HEK293 (cell line): ENCODE measurements at regions not wholly inside any gene's neighbourhood (a gene's known extent, or its start where the extent isn't known, plus 50 kb on each side); places are given as distances from the start of the nearest gene placed in this dataset.

ENCODE experiments used
- CTCF ChIA-PET: fragments of 350-600 bp; formaldehyde crosslinking; extraction: SDS; loops from one replicate; lab custom pipeline; 2021; ENCODE audit warnings: antibody characterized with exemption; lab: Yijun Ruan, JAX
- POLR2A ChIA-PET: fragments of 300-600 bp; formaldehyde crosslinking; extraction: SDS; loops from one replicate; lab custom pipeline; 2020; ENCODE audit warnings: antibody characterized with exemption, inconsistent platforms; lab: Yijun Ruan, JAX
- H3K27ac ChIP-seq: fragments of 200-500 bp; sonication (Bioruptor generic); 2 replicates; pipeline ENCODE4 v1.5.1; 2014; ENCODE audit warnings: low read depth, low read length, control low read depth, inconsistent platforms; ENCODE audit errors: extremely low read depth
- H3K36me3 ChIP-seq, 2 experiments: fragments of 200-500 bp in 1 of 2; sonication (Bioruptor generic) in 1 of 2; 1 replicate in 1 of 2; 2 replicates in 1 of 2; pipeline ENCODE4 v1.5.1; 2014 to 2017; ENCODE audit warnings: inconsistent platforms in 2 of 2, low read length in 2 of 2; ENCODE audit not compliant: control insufficient read depth in 2 of 2, insufficient read depth in 1 of 2
- H3K4me1 ChIP-seq: fragments of 200-500 bp; sonication (Bioruptor generic); 2 replicates; pipeline ENCODE4 v1.5.1; 2014; ENCODE audit warnings: mild to moderate bottlenecking, low read length, inconsistent platforms; ENCODE audit not compliant: control insufficient read depth, insufficient read depth
- H3K4me3 ChIP-seq: 2 replicates; pipeline ENCODE4 v1.5.1; 2011; ENCODE audit warnings: low read depth, mild to moderate bottlenecking, control low read depth, low read length, moderate library complexity
- H3K9me3 ChIP-seq: fragments of 200-500 bp; sonication (Bioruptor generic); 2 replicates; pipeline ENCODE4 v1.5.1; 2014; ENCODE audit warnings: low read depth, low read length, inconsistent platforms; ENCODE audit not compliant: control insufficient read depth, insufficient read depth
- CTCF ChIP-seq: fragments of 450-650 bp; formaldehyde crosslinking; IDR thresholded peaks from 2 replicates; pipeline ENCODE4 v1.5.1; 2016; ENCODE audit warnings: missing biosample characterization, missing genetic modification characterization
- GLI4 ChIP-seq: fragments of 450-650 bp; formaldehyde crosslinking; IDR thresholded peaks from 2 replicates; pipeline ENCODE4 v1.5.1; 2016; ENCODE audit warnings: missing biosample characterization, missing genetic modification characterization
- HOXD13 ChIP-seq: sonication (generic); formaldehyde crosslinking; IDR thresholded peaks from 2 replicates; pipeline ENCODE4 v1.8.0; 2022; ENCODE audit warnings: missing genetic modification reagents, borderline replicate concordance
- OVOL3 ChIP-seq: fragments of 450-650 bp; formaldehyde crosslinking; IDR thresholded peaks from 2 replicates; pipeline ENCODE4 v1.5.1; 2016; ENCODE audit warnings: missing biosample characterization, missing genetic modification characterization
- SP7 ChIP-seq: fragments of 450-650 bp; formaldehyde crosslinking; IDR thresholded peaks from 2 replicates; pipeline ENCODE4 v1.5.1; 2016; ENCODE audit warnings: missing biosample characterization, missing genetic modification characterization
- WT1 ChIP-seq: fragments of 450-650 bp; formaldehyde crosslinking; IDR thresholded peaks from 2 replicates; pipeline ENCODE4 v1.5.1; 2016; ENCODE audit warnings: missing biosample characterization, missing genetic modification characterization
- YY1 ChIP-seq: fragments of 450-650 bp; formaldehyde crosslinking; IDR thresholded peaks from 2 replicates; pipeline ENCODE4 v1.5.1; 2018; ENCODE audit warnings: missing biosample characterization, missing genetic modification characterization
- ZBTB11 ChIP-seq: fragments of 450-650 bp; formaldehyde crosslinking; conservative IDR thresholded peaks from 2 replicates; pipeline ENCODE4 v1.5.1; 2016; ENCODE audit warnings: low read depth, missing biosample characterization, missing genetic modification characterization
- ZNF138 ChIP-seq: fragments of 450-650 bp; formaldehyde crosslinking; IDR thresholded peaks from 2 replicates; pipeline ENCODE4 v1.5.1; 2016; ENCODE audit warnings: missing biosample characterization, missing genetic modification characterization, borderline replicate concordance
- ZNF175 ChIP-seq: fragments of 450-650 bp; formaldehyde crosslinking; IDR thresholded peaks from 2 replicates; pipeline ENCODE4 v1.5.1; 2016; ENCODE audit warnings: missing biosample characterization, missing genetic modification characterization
- ZNF2 ChIP-seq: fragments of 450-650 bp; formaldehyde crosslinking; IDR thresholded peaks from 2 replicates; pipeline ENCODE4 v1.5.1; 2016; ENCODE audit warnings: missing biosample characterization, missing genetic modification characterization
- ZNF274 ChIP-seq, 2 experiments: fragments of 200-500 bp in 1 of 2; fragments of 450-650 bp in 1 of 2; sonication (Bioruptor generic) in 1 of 2; formaldehyde crosslinking in 1 of 2; IDR thresholded peaks; 2 replicates each; pipeline versions ENCODE4 v1.5.1 to v1.6.1; 2014 to 2016; ENCODE audit warnings: borderline replicate concordance in 1 of 2, inconsistent platforms in 1 of 2, low read length in 1 of 2, missing biosample characterization in 1 of 2, missing genetic modification characterization in 1 of 2
- ZNF404 ChIP-seq: fragments of 450-650 bp; formaldehyde crosslinking; IDR thresholded peaks from 2 replicates; pipeline ENCODE4 v1.5.1; 2017; ENCODE audit warnings: missing biosample characterization, missing genetic modification characterization
- ZNF433 ChIP-seq: fragments of 450-650 bp; formaldehyde crosslinking; IDR thresholded peaks from 2 replicates; pipeline ENCODE4 v1.5.1; 2016; ENCODE audit warnings: missing biosample characterization, missing genetic modification characterization, low read depth
- ZNF48 ChIP-seq: fragments of 450-650 bp; formaldehyde crosslinking; IDR thresholded peaks from 2 replicates; pipeline ENCODE4 v1.5.1; 2016; ENCODE audit warnings: missing biosample characterization, missing genetic modification characterization
- ZNF560 ChIP-seq: fragments of 450-650 bp; formaldehyde crosslinking; IDR thresholded peaks from 2 replicates; pipeline ENCODE4 v1.5.1; 2017; ENCODE audit warnings: missing biosample characterization, missing genetic modification characterization, borderline replicate concordance
- ZNF600 ChIP-seq: fragments of 450-650 bp; formaldehyde crosslinking; IDR thresholded peaks from 2 replicates; pipeline ENCODE4 v1.5.1; 2016; ENCODE audit warnings: missing biosample characterization, missing genetic modification characterization
- ZNF654 ChIP-seq: fragments of 450-650 bp; formaldehyde crosslinking; IDR thresholded peaks from 2 replicates; pipeline ENCODE4 v1.5.1; 2016; ENCODE audit warnings: low read depth, missing biosample characterization, missing genetic modification characterization
- ZNF777 ChIP-seq: fragments of 450-650 bp; formaldehyde crosslinking; IDR thresholded peaks from 2 replicates; pipeline ENCODE4 v1.5.1; 2017; ENCODE audit warnings: missing biosample characterization, missing genetic modification characterization, borderline replicate concordance
- ZNF785 ChIP-seq: fragments of 450-650 bp; formaldehyde crosslinking; IDR thresholded peaks from 2 replicates; pipeline ENCODE4 v1.5.1; 2016; ENCODE audit warnings: missing biosample characterization, missing genetic modification characterization
- TF ChIP-seq, protein P1 (sequence below): fragments of 450-650 bp; formaldehyde crosslinking; IDR thresholded peaks from 2 replicates; pipeline ENCODE4 v1.5.1; 2016; ENCODE audit warnings: missing biosample characterization, missing genetic modification characterization, low read depth

- ChIA-PET CTCF (no interaction called here), POLR2A (no interaction called here)
- H3K4me1 ChIP-seq, result no peaks in the 10 kb centered on the region
- H3K4me3 ChIP-seq, result no peak overlapping the region
- H3K36me3 ChIP-seq, result no peaks in the 10 kb centered on the region
- no peak overlapping the region for H3K27ac ChIP-seq
- TF ChIP-seq ZNF48, result no peak
- TF ChIP-seq ZNF785 (tag by site-specific recombination), result no peak
- no peak for TF ChIP-seq WT1 (tag by site-specific recombination)
- TF ChIP-seq YY1 (tag by site-specific recombination), result no peak
- TF ChIP-seq ZNF600 (tag by site-specific recombination), result no peak
- no peaks in the 10 kb centered on the region for H3K9me3 ChIP-seq
Measured at GRCh38 chr4:73929278-73929677, 52.5 kb downstream of the PF4 start.

DNA sequence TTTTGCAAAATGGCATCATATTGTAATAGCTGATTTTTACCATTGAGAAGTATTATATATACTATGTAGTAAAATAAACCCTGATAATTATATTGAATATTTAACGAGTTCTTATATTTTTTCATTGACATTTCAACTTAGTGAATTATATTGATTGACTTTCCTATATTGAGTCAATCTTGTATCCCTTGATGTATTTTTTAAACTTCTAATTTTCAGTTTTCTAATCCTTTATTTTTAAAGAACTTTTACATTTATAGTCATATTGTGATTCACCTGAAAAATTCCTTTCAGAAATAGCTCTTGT is 54.4 kb downstream of the CXCL1 start:
- no peak overlapping the region for H3K27ac ChIP-seq
- no peaks in the 10 kb centered on the region for H3K36me3 ChIP-seq
- no peaks in the 10 kb centered on the region for H3K9me3 ChIP-seq
- H3K4me1 ChIP-seq, result no peaks in the 10 kb centered on the region
- TF ChIP-seq ZNF433 (tag by site-specific recombination) (no peak), ZNF2 (tag by site-specific recombination) (no peak), ZNF560 (tag by site-specific recombination) (no peak)
- POLR2A ChIA-PET, result no interaction called here
- H3K4me3 ChIP-seq, result no peak overlapping the region
- CTCF ChIA-PET, result interaction anchor here (0.5 to 2.1 kb wide), 14 partner anchors 9 to 751 kb away, joined by 3 to 8 read pairs (median 4); no protein-coding TSS in a partner anchor

DNA sequence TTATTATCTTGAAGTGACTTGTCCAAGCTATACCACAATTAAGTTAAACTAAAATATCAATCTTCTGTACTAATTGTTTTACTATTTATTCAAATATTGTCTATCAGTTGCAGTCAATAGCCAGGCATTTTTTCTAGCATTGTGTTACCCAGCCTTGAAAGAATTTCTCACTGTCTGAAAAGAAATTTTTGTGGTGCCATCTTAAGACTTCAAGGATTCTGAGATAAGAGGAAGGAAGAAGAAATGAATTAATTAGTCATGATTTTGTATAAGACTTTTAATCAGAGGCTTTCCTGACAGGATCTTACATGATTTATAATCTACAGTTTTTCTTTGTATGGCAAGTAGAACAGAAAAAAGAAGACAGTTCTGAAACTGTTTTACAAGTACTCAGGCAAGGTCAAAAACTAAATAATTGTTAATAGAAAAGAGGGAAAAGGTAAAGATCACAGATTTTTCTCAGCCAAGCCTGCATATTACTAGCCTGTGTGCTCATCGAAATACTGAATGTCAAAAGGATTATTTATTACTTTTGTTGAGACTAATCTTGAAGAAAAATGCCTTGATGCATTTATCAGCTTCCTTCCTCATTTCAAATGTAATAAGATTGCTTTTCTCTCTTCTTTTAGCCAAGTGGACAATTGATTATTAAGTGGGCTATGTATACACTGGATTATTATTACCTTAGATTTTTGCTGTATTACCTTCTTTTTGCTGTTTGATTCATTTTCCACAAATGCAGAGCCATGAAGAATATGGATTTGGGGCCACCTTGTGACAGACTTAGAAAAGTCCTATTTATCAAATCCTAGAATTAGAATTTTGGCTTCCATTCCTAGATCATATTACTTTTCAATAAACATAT is 53.8 kb downstream of the CXCL1 start:
- Histone ChIP-seq H3K36me3 (no peaks in the 10 kb centered on the region), H3K4me3 (no peak overlapping the region), H3K27ac (no peak overlapping the region), H3K9me3 (no peaks in the 10 kb centered on the region), H3K4me1 (no peaks in the 10 kb centered on the region)
- CTCF ChIA-PET, result interaction anchor here (0.6 to 2.1 kb wide), 16 partner anchors 8 to 321 kb away, joined by 3 to 8 read pairs (median 4); no protein-coding TSS in a partner anchor
- POLR2A ChIA-PET, result no interaction called here
- TF ChIP-seq OVOL3 (no peak), GLI4 (tag by site-specific recombination) (no peak), ZNF654 (peak; percentile 44), ZNF138 (tag by site-specific recombination) (no peak), ZBTB11 (tag by site-specific recombination) (no peak), ZNF777 (tag by site-specific recombination) (no peak), HOXD13 (no peak), ZNF175 (tag by site-specific recombination) (no peak), ZNF274 (IDR thresholded peaks at IDR 0.05; ENCODE audit: low read length) (no peak), ZNF274 (tag by site-specific recombination; IDR thresholded peaks at IDR 0.05; ENCODE audit: borderline replicate concordance) (no peak), CTCF (tag by site-specific recombination) (peak; percentile 38; the same call in 1 of the 2 replicates), ZNF404 (tag by site-specific recombination) (no peak), SP7 (no peak)
- TF ChIP-seq, protein P1, sequence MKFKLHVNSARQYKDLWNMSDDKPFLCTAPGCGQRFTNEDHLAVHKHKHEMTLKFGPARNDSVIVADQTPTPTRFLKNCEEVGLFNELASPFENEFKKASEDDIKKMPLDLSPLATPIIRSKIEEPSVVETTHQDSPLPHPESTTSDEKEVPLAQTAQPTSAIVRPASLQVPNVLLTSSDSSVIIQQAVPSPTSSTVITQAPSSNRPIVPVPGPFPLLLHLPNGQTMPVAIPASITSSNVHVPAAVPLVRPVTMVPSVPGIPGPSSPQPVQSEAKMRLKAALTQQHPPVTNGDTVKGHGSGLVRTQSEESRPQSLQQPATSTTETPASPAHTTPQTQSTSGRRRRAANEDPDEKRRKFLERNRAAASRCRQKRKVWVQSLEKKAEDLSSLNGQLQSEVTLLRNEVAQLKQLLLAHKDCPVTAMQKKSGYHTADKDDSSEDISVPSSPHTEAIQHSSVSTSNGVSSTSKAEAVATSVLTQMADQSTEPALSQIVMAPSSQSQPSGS, result no peak
